ENCODE measurements at regions not wholly inside any gene's neighbourhood (a gene's known extent, or its start where the extent isn't known, plus 50 kb on each side); places are given as distances from the start of the nearest gene placed in this dataset.
"Not testable (repeated sequence)": the region's sequence is repeated elsewhere in the genome, so short reads cannot be mapped to it uniquely, and the experiment has no call there.

- DNase-seq (ENCODE audit: low spot score), result no peak
Measured at GRCh38 chr5:124796495-124796894, 50.1 kb upstream of the ZNF608 start.

GRCh38 chr5:124797665-124798087 lies 51.2 kb upstream of the ZNF608 start:
- DNase-seq (ENCODE audit: low spot score), result no peak

- no peak for DNase-seq (ENCODE audit: low spot score)
Measured at GRCh38 chr5:124798890-124799289, 52.5 kb upstream of the ZNF608 start.

GRCh38 chr5:124801551-124801950 lies 55.1 kb upstream of the ZNF608 start:
- no peak for DNase-seq (ENCODE audit: low spot score)

- DNase-seq (ENCODE audit: low spot score), result no peak
Measured at GRCh38 chr5:124803617-124804323, 57.3 kb upstream of the ZNF608 start.

- no peak for DNase-seq (ENCODE audit: low spot score)
Measured at GRCh38 chr5:124806026-124806372, 59.6 kb upstream of the ZNF608 start.

GRCh38 chr5:124806373-124807077 lies 60.1 kb upstream of the ZNF608 start:
- peak; percentile 93 for DNase-seq (ENCODE audit: low spot score)

- no peak for DNase-seq (ENCODE audit: low spot score)
Measured at GRCh38 chr5:124808842-124809268, 62.4 kb upstream of the ZNF608 start.

GRCh38 chr5:124810396-124811006 lies 64.1 kb upstream of the ZNF608 start:
- DNase-seq (ENCODE audit: low spot score), result no peak

GRCh38 chr5:124812771-124813358 lies 66.4 kb upstream of the ZNF608 start:
- peak; percentile 61 for DNase-seq (ENCODE audit: low spot score)

GRCh38 chr5:124816381-124816780 lies 69.9 kb upstream of the ZNF608 start:
- no peak for DNase-seq (ENCODE audit: low spot score)

GRCh38 chr5:124819201-124819600 lies 72.8 kb upstream of the ZNF608 start:
- peak; percentile 29 for DNase-seq (ENCODE audit: low spot score)

- no peak for DNase-seq (ENCODE audit: low spot score)
Measured at GRCh38 chr5:124822647-124823046, 76.2 kb upstream of the ZNF608 start.

GRCh38 chr5:124823380-124823779 lies 76.9 kb upstream of the ZNF608 start:
- DNase-seq (ENCODE audit: low spot score), result no peak

- DNase-seq (ENCODE audit: low spot score), result no peak
Measured at GRCh38 chr5:124824637-124825158, 78.3 kb upstream of the ZNF608 start.

- DNase-seq (ENCODE audit: low spot score), result no peak
Measured at GRCh38 chr5:124825250-124825982, 79.0 kb upstream of the ZNF608 start.

GRCh38 chr5:124825983-124826337 lies 79.5 kb upstream of the ZNF608 start:
- no peak for DNase-seq (ENCODE audit: low spot score)

GRCh38 chr5:124828731-124829234 lies 82.3 kb upstream of the ZNF608 start:
- DNase-seq (ENCODE audit: low spot score), result no peak

- no peak for DNase-seq (ENCODE audit: low spot score)
Measured at GRCh38 chr5:124831687-124832240, 85.3 kb upstream of the ZNF608 start.

GRCh38 chr5:124832510-124832909 lies 86.1 kb upstream of the ZNF608 start:
- DNase-seq (ENCODE audit: low spot score), result no peak

GRCh38 chr5:124836314-124836713 lies 89.9 kb upstream of the ZNF608 start:
- DNase-seq (ENCODE audit: low spot score), result not testable (repeated sequence)
